Medulla oblongata (tissue), 1 donor: ENCODE measurements at regions not wholly inside any gene's neighbourhood (a gene's known extent, or its start where the extent isn't known, plus 50 kb on each side); places are given as distances from the start of the nearest gene placed in this dataset.
A peak's percentile ranks its signal among the peaks of the same experiment; 100 is the strongest.

Experiments used
- DNase-seq: peaks from one replicate; pipeline ENCODE4 v3.0.0-alpha.2; 2015; ENCODE audit errors: extremely low spot score

GRCh38 chr3:13266005-13266404 is 154.1 kb downstream of the NUP210 start:
- no peak for DNase-seq

DNA sequence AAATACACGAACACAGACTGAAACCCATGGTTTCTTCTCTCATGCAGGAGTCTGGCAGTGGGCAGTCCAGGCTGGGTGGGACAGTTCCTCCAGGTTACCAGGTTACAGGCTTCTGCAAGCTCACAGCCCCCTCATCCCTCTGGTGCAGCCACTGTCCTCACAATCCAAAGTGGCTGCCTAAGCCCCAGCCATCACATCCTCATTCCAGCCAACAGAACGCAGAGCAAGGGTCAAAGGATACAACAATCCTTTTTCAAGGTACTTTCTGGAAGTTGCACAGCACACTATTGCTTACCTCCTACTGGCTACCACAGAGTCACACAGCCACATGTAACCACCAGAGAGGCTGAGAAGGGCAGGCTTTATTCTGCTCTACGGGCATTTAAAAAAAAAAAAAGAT is 154.6 kb downstream of the NUP210 start:
- no peak for DNase-seq

GRCh38 chr3:13265016-13265415 is 155.1 kb downstream of the NUP210 start:
- DNase-seq = no peak

- no peak for DNase-seq
These were observed 155.7 kb downstream of the NUP210 start for GRCh38 chr3:13264468-13264795.

DNA sequence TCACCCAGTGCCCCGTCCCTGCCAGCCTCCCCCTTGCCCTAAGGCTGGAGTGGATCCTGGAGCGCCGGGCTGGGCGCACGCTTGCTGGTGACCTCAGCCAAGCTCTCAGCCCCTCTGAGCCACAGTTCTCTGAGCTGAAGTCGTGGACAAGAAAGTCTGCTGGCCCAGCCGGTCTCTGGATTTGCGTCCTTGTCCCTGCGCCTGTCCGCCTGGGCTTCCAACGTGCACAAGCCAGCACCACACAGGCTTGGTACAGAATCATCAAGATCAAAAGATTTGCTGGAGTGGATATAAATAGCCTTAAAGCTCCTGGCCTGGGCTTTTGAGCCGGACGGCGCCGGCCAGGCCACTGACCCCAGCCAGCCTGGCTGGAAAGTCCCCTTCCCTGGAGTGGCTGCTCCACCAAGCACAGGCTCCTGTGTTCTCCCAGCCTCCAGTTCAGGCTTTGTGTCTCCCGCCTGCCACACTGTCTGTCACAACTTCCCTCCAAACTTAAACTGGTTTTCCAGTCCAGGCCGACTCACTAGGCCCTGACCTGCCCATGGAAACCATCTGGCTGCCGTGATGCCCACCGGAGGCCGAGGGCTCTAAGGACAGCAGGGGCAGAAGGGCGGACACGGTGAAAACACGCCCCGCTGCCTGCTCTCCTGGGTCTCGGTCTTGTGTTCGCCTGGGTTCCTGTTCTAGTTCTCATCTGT is 156.2 kb downstream of the NUP210 start:
- peak; percentile 60 for DNase-seq

- DNase-seq = no peak
These were observed 157.5 kb downstream of the NUP210 start for GRCh38 chr3:13262493-13263211.

DNA sequence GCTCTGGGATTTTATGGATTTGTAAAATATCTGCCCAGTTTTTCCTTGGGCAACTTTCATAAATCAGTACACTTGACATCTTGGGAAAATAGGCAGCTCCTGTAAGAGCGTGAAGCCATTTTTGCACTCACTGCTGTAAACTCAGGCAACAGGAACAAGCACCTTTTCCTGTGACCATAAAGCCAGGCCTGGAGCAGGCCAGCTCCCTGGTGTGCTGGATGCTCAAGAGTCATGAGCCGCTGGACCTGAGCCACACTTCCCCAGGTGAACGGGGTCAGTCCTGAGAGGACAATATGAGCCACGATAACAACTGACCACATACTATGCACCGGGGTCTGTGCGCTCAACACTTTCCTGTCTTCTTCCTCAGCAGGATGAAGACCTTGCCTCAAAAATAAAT is 158.2 kb downstream of the NUP210 start:
- DNase-seq = no peak

GRCh38 chr3:13261104-13261830 is 158.9 kb downstream of the NUP210 start:
- no peak for DNase-seq

DNA sequence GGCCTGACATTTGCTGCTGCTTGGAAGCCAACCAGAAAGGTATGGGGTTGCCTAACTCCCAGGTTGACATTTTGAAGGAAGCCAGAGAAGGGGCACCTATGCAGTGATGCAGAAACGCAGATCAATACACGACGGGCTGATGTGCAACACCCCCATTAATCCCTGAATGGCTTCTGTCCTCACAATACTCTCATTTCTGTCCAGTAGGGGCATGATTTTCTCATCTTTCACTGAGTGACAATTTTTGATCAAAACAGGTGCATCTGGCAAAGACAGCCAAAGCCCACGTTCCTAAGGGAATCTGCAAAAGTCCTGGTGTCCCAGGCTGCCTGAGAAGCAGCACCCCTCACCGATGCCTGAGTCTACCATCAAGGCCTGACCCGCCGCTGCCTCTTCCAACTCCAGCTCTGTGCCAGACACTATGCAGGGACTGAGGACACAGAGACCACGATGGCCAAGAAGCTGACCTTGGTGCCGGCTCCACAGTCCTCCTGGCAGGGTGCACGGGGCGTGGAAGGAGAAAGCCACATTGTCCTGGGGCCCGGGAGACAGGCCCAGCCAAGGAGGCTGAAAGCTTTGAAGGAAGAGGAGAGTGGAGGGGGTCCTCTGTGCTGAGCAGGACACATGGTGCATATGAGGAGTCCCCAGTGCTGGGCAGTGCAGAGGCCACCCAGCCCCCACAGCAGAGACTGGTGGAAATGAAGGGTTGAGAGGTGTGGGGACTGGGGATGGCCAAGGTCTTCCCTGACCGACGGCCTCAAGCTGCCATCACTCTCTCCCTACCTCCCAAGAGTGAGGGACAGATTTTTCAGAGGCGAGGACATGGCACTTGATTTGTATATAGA is 159.6 kb downstream of the NUP210 start:
- no peak for DNase-seq

GRCh38 chr3:13259831-13260230 is 160.3 kb downstream of the NUP210 start:
- no peak for DNase-seq

DNA sequence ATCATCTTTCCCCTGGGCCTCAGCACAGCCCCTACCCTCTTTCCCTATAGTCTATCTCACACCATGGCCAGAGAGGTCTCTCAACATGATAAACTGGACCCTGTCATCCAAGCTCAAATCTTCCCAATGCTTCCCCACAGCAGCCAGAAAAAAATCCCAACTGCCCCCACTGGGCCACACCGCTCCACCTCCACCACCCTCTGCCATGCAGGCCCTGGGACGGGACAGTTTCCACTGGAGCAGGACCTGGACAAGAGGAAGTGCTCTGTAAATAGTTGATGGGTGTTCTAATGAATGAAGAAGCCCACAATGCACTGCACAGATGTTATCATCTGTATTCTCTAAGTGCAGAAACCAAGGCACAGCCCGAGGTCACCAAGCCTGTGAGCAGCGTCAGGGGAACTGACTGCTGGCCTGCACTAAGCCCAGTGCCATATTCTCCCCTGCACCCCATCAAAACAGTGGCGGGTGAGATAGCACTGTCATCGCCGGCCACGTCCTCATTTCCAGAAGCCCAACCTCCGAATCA is 161.1 kb downstream of the NUP210 start:
- no peak for DNase-seq

GRCh38 chr3:13258280-13258679 is 161.8 kb downstream of the NUP210 start:
- DNase-seq = no peak

- no peak for DNase-seq
These were observed 162.5 kb downstream of the NUP210 start for GRCh38 chr3:13257666-13258065.

- no peak for DNase-seq
These were observed 163.3 kb downstream of the NUP210 start for GRCh38 chr3:13256845-13257244.

- DNase-seq = no peak
These were observed 165.8 kb downstream of the NUP210 start for GRCh38 chr3:13254028-13254951.

DNA sequence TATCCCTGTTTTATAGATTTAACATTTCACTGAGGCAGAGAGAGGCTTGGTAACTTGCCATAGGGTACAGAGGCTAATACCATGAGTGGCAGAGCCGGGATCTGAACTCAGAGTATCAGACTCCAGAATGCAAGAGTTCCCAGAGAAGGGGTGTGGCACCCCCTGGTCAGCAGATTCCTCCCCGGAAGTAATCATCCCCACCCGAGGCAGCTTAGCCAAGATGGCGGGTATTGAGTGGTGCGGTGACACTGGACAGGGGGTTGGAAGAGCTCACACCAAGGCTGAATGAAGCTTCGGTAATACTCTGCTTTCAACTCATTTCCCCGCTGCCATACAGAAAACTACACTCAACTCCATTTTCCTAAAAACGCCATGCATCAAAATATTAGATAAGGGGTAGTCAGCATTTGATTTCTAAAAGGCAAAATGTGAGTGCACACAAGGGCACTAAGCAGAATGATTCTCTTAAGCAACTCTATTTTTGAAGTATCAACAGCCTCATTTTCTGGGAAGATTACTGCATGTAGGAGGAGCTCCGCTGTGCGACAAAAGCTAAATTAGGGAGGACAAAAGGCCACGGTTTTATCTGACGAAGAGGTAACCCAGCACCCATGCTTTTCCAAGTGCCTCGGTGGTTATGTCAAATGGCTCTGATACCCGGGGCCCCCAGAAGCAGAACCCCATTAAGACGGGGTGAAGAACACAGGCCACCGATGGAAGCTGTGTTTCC is 166.7 kb downstream of the NUP210 start:
- DNase-seq = no peak

GRCh38 chr3:13252207-13252606 is 167.9 kb downstream of the NUP210 start:
- DNase-seq = no peak

GRCh38 chr3:13251166-13251903 is 168.8 kb downstream of the NUP210 start:
- no peak for DNase-seq

DNA sequence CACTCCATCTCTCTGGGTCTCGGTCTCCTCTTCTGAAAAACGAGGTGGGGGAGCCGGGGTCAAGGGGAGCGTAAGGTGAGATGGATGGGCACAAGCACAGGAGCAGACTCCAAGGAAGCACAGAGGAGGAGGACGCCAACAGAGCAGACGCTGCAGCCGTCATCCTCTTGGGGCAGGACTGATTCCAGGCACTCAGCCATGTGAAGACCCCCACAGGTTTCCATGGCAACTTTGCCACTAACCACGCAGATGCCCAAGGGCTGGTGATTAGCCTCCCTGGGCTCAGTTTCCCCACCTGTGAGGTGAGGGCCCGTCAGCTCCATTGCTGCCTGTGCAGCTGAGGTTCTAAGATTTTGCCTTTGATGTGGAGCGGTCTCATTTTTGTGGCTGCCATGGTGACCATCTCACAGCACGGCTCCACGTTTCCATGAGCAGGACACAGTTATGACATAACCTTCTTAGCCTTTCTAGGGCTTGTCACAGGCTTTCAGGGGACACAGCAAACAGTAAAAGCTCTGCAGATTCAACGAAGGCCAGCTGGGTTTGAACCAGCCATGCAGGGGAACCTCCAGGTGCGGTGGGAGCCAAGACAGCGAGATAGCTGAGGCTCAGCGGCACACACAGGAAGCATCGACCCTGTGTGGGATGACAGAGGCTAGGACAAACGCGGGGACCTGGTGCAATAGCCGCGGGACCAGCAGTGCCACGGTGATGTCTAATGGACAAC is 170.3 kb downstream of the NUP210 start:
- DNase-seq = no peak
